Urothelium cell line (cell line): ENCODE measurements at regions not wholly inside any gene's neighbourhood (a gene's known extent, or its start where the extent isn't known, plus 50 kb on each side); places are given as distances from the start of the nearest gene placed in this dataset.
"Not testable (repeated sequence)": the region's sequence is repeated elsewhere in the genome, so short reads cannot be mapped to it uniquely, and the experiment has no call there.

ENCODE experiments used
- DNase-seq: peaks from one replicate; pipeline ENCODE4 v3.0.0; 2011; ENCODE audit warnings: low spot score, mixed read lengths
- FAIRE-seq: peaks from 2 replicates; lab custom pipeline; 2011; peaks lifted over from hg19 to GRCh38; lab: Jason Lieb, UNC

- DNase-seq (no peak), FAIRE-seq (no peak)
Measured at GRCh38 chr5:89697581-89697980, 712.0 kb downstream of the CETN3 start.

GRCh38 chr5:89695371-89695770 lies 714.2 kb downstream of the CETN3 start:
- FAIRE-seq: no peak

GRCh38 chr5:89694026-89694550 lies 715.5 kb downstream of the CETN3 start:
- DNase-seq (no peak), FAIRE-seq (no peak)

More at GRCh38 chr5:89695371-89695770, 714.2 kb downstream of the CETN3 start:
- DNase-seq: no peak

- no peak for FAIRE-seq
Measured at GRCh38 chr5:89690331-89690730, 719.2 kb downstream of the CETN3 start.

GRCh38 chr5:89686081-89686765 lies 723.3 kb downstream of the CETN3 start:
- FAIRE-seq: peak; percentile 17
- no peak for DNase-seq

More at GRCh38 chr5:89690331-89690730, 719.2 kb downstream of the CETN3 start:
- DNase-seq: no peak

GRCh38 chr5:89676634-89677033 lies 732.9 kb downstream of the CETN3 start:
- DNase-seq (no peak), FAIRE-seq (no peak)

- DNase-seq (no peak), FAIRE-seq (no peak)
Measured at GRCh38 chr5:89673019-89673418, 736.5 kb downstream of the CETN3 start.

- no peak for DNase-seq
- FAIRE-seq: no peak
Measured at GRCh38 chr5:89668821-89669220, 740.7 kb downstream of the CETN3 start.

GRCh38 chr5:89662499-89662898 lies 747.1 kb downstream of the CETN3 start:
- FAIRE-seq (no peak), DNase-seq (no peak)

GRCh38 chr5:89638871-89639270 lies 755.9 kb upstream of the MEF2C start:
- DNase-seq (no peak), FAIRE-seq (no peak)

- DNase-seq, FAIRE-seq: not testable (repeated sequence)
Measured at GRCh38 chr5:89634176-89634575, 751.2 kb upstream of the MEF2C start.

GRCh38 chr5:89630064-89630463 lies 747.1 kb upstream of the MEF2C start:
- DNase-seq, FAIRE-seq: not testable (repeated sequence)

GRCh38 chr5:89628876-89629635 lies 746.1 kb upstream of the MEF2C start:
- no peak for DNase-seq
- FAIRE-seq: no peak

- DNase-seq: no peak
- no peak for FAIRE-seq
Measured at GRCh38 chr5:89615839-89616518, 733.0 kb upstream of the MEF2C start.

- DNase-seq: peak; percentile 9
- FAIRE-seq: no peak
Measured at GRCh38 chr5:89613222-89613956, 730.4 kb upstream of the MEF2C start.

- FAIRE-seq (no peak), DNase-seq (no peak)
Measured at GRCh38 chr5:89606939-89607534, 724.1 kb upstream of the MEF2C start.

GRCh38 chr5:89604342-89604741 lies 721.4 kb upstream of the MEF2C start:
- DNase-seq: no peak
- no peak for FAIRE-seq

GRCh38 chr5:89601880-89602279 lies 718.9 kb upstream of the MEF2C start:
- DNase-seq: no peak
- no peak for FAIRE-seq

GRCh38 chr5:89597878-89598277 lies 714.9 kb upstream of the MEF2C start:
- DNase-seq: no peak
- FAIRE-seq: no peak

GRCh38 chr5:89596821-89597220 lies 713.8 kb upstream of the MEF2C start:
- DNase-seq (no peak), FAIRE-seq (no peak)
